ENCODE measurements at regions not wholly inside any gene's neighbourhood (a gene's known extent, or its start where the extent isn't known, plus 50 kb on each side); places are given as distances from the start of the nearest gene placed in this dataset.

DNA sequence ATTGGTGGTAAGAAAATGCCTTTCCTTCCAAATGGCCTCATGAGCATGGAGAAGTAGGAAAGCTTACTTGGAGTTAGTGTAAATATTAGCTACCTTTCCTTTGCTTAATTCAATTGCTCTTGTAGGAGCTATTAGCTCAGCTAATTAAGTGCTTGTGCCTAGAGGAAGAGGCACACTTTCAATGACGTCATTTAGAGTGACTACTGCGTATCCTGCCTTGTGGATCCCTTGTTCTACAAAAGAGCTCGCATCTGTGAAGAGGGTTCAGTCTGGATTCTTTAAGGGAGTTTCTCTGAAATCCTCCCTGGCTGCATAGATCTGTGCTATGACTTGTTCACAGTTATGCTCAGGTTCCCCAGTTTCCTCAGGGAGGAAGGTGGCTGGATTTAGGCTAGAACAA lies 122.5 kb upstream of the SPHKAP start:
- no peak for TF ChIP-seq CTCF (conservative IDR thresholded peaks at IDR 0.05 in 1 of 2, IDR thresholded peaks at IDR 0.05 in 1 of 2; ENCODE audit: low read depth in 1 of 2, low read length in 2 of 2)
- no peak for TF ChIP-seq EZH2 (IDR thresholded peaks at IDR 0.05; ENCODE audit: low read length, missing control alignments)
